OCI-LY7 (cell line): ENCODE measurements at regions not wholly inside any gene's neighbourhood (a gene's known extent, or its start where the extent isn't known, plus 50 kb on each side); places are given as distances from the start of the nearest gene placed in this dataset.

ENCODE experiments used
- BruUV-seq: library from RNA; stranded (reverse); fragments of 400-500 nt; replicated peaks from 2 replicates; lab custom pipeline; 2021; lab: Mats Ljungman, UMichigan
- CTCF ChIA-PET: fragments of 300-600 bp; sonication (Branson Sonifier 250); formaldehyde crosslinking; loops from one replicate; lab custom pipeline; 2022; ENCODE audit warnings: antibody characterized with exemption; ENCODE audit not compliant: unreplicated experiment; lab: Charles Lee
- POLR2A ChIA-PET: fragments of 300-600 bp; sonication (Branson Sonifier 250); formaldehyde crosslinking; loops from one replicate; lab custom pipeline; 2022; ENCODE audit warnings: antibody characterized with exemption; lab: Charles Lee
- DNase-seq: peaks from one replicate; pipeline ENCODE4 v3.0.0-alpha.2; 2015; ENCODE audit warnings: low spot score
- H2AFZ ChIP-seq: fragments of 200-600 bp; sonication (generic), shearing (Covaris generic); 2 replicates; pipeline ENCODE4 v1.6.1; 2014; ENCODE audit warnings: mild to moderate bottlenecking, antibody characterized with exemption, low read length, moderate library complexity
- H3K27ac ChIP-seq: fragments of 200-600 bp; sonication (generic); 2 replicates; pipeline ENCODE4 v1.5.1; 2014; ENCODE audit warnings: mixed run types, low read depth, mild to moderate bottlenecking, moderate library complexity, low read length, inconsistent platforms; ENCODE audit not compliant: poor library complexity, severe bottlenecking
- H3K36me3 ChIP-seq: fragments of 200-600 bp; sonication (generic); 2 replicates; pipeline ENCODE4 v1.6.1; 2014; ENCODE audit warnings: mild to moderate bottlenecking, antibody characterized with exemption, low read length, moderate library complexity, mixed read lengths; ENCODE audit not compliant: insufficient read depth
- H3K4me1 ChIP-seq: fragments of 200-600 bp; sonication (generic); 2 replicates; pipeline ENCODE4 v1.5.1; 2014; ENCODE audit warnings: mild to moderate bottlenecking, low read length; ENCODE audit not compliant: insufficient read depth, poor library complexity, severe bottlenecking
- H3K4me2 ChIP-seq: fragments of 200-600 bp; sonication (generic); 2 replicates; pipeline ENCODE4 v1.6.1; 2014; ENCODE audit warnings: mild to moderate bottlenecking, low read length
- H3K4me3 ChIP-seq: fragments of 200-600 bp; sonication (generic); 2 replicates; pipeline ENCODE4 v1.5.1; 2014; ENCODE audit warnings: mild to moderate bottlenecking, low read depth, low read length; ENCODE audit not compliant: poor library complexity, severe bottlenecking
- H3K79me2 ChIP-seq: fragments of 200-600 bp; sonication (generic); 2 replicates; pipeline ENCODE4 v1.6.1; 2016; ENCODE audit warnings: low read depth, mild to moderate bottlenecking, low read length, moderate library complexity, mixed read lengths; ENCODE audit not compliant: insufficient read depth
- H3K9me2 ChIP-seq: fragments of 200-600 bp; sonication (generic); 2 replicates; pipeline ENCODE4 v1.6.1; 2016; ENCODE audit warnings: mild to moderate bottlenecking, low read length, mixed read lengths; ENCODE audit not compliant: insufficient read depth
- H3K9me3 ChIP-seq: fragments of 200-600 bp; sonication (generic); 2 replicates; pipeline ENCODE4 v1.6.1; 2014; ENCODE audit warnings: mild to moderate bottlenecking, mixed run types, low read length, mixed read lengths
- H4K20me1 ChIP-seq: fragments of 200-600 bp; sonication (generic); 2 replicates; pipeline ENCODE4 v1.6.1; 2014; ENCODE audit warnings: mild to moderate bottlenecking, antibody characterized with exemption, low read length, moderate library complexity, mixed read lengths; ENCODE audit not compliant: insufficient read depth
- EZH2phosphoT487 ChIP-seq: fragments of 200-600 bp; sonication (generic); IDR thresholded peaks from 2 replicates; pipeline ENCODE4 v1.6.1; 2018; ENCODE audit warnings: low read depth, borderline replicate concordance, mild to moderate bottlenecking, mixed run types, antibody characterized with exemption, low read length, moderate library complexity, mixed read lengths
- intact Hi-C: fragments of 100-400 bp; cut with micrococcal nuclease; formaldehyde crosslinking; loops from one replicate; pipeline ENCODE4 v1.10.0; 2022; ENCODE audit not compliant: unreplicated experiment
- TF ChIP-seq, protein P1 (sequence below): fragments of 200-600 bp; sonication (generic); conservative IDR thresholded peaks from 2 replicates; pipeline ENCODE4 v1.5.1; 2014; ENCODE audit warnings: mild to moderate bottlenecking, antibody characterized with exemption, low read length, moderate library complexity, mixed read lengths

DNA sequence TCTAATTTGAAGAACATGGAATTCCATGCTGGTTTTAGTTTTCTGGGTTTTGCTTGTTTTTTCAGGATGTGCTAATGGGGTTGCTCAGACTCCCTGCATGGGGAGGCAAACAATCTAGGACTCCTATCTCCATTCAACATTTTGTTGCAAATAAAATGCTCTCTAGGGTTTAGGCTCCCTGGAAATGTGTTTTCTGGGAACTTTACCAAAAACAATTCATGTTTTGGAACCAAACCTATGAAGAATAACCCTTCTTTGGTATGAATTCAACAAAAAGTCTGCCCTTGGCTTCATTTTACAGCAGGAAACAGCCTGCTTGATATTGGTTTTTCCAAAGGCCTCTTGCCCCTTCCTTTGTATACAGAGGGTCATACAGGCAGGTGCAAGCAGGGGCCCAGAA is 217.7 kb downstream of the FOXA2 start:
- BruUV-seq, result no TSS peak
- H3K4me1 ChIP-seq, result peaks cover 4% of the 10 kb centered on the region
- no peaks in the 10 kb centered on the region for H3K79me2 ChIP-seq
- no peak for DNase-seq
- TF ChIP-seq EZH2phosphoT487, result no peak
- TF ChIP-seq, protein P1, sequence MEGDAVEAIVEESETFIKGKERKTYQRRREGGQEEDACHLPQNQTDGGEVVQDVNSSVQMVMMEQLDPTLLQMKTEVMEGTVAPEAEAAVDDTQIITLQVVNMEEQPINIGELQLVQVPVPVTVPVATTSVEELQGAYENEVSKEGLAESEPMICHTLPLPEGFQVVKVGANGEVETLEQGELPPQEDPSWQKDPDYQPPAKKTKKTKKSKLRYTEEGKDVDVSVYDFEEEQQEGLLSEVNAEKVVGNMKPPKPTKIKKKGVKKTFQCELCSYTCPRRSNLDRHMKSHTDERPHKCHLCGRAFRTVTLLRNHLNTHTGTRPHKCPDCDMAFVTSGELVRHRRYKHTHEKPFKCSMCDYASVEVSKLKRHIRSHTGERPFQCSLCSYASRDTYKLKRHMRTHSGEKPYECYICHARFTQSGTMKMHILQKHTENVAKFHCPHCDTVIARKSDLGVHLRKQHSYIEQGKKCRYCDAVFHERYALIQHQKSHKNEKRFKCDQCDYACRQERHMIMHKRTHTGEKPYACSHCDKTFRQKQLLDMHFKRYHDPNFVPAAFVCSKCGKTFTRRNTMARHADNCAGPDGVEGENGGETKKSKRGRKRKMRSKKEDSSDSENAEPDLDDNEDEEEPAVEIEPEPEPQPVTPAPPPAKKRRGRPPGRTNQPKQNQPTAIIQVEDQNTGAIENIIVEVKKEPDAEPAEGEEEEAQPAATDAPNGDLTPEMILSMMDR, result no peak
- H2AFZ ChIP-seq, result no peak overlapping the region
- H3K9me2 ChIP-seq, result no peaks in the 10 kb centered on the region
- no peaks in the 10 kb centered on the region for H3K9me3 ChIP-seq
- intact Hi-C loops, result no loop called here
- no peak overlapping the region for H3K4me3 ChIP-seq
- CTCF ChIA-PET, result no interaction called here
- no peak overlapping the region for H3K27ac ChIP-seq
- no peaks in the 10 kb centered on the region for H3K36me3 ChIP-seq
- H3K4me2 ChIP-seq, result no peak overlapping the region
- POLR2A ChIA-PET, result no interaction called here
- H4K20me1 ChIP-seq, result no peaks in the 10 kb centered on the region

DNA sequence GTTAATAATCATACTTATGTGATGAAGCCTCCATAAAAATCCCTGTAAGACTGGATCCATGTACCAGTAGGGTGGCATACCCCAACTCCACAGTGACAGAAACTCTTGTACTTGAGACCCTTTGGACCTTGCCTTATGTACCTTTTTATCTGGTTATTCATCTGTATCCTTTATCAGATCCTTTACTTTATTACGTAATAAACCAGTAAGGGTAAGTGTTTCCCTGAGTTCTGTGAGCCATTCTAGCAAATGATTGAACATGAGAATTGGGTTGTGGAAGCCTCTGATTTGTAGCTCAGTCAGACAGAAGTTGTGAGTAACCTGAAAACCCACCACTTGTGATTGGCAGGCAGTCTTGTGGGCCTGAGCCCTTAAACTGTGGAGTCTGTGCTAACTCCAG is 229.7 kb downstream of the FOXA2 start:
- Histone ChIP-seq H3K9me3 (no peaks in the 10 kb centered on the region), H3K4me2 (no peak overlapping the region), H3K36me3 (no peaks in the 10 kb centered on the region), H3K9me2 (no peaks in the 10 kb centered on the region), H2AFZ (no peak overlapping the region), H4K20me1 (no peaks in the 10 kb centered on the region), H3K4me1 (no peaks in the 10 kb centered on the region), H3K27ac (no peak overlapping the region), H3K4me3 (no peak overlapping the region), H3K79me2 (no peaks in the 10 kb centered on the region)
- POLR2A ChIA-PET, result no interaction called here
- CTCF ChIA-PET, result no interaction called here
- no peak for TF ChIP-seq EZH2phosphoT487
- TF ChIP-seq, protein P1, result no peak
- intact Hi-C loops, result no loop called here
- no peak for DNase-seq
- BruUV-seq, result no TSS peak

GRCh38 chr20:22353586-22353985 is 230.8 kb downstream of the FOXA2 start:
- H3K4me1 ChIP-seq, result no peaks in the 10 kb centered on the region
- no peak for TF ChIP-seq EZH2phosphoT487
- TF ChIP-seq, protein P1, result no peak

More at GRCh38 chr20:22353586-22353985, 230.8 kb downstream of the FOXA2 start:
- H2AFZ ChIP-seq, result no peak overlapping the region
- H3K9me3 ChIP-seq, result no peaks in the 10 kb centered on the region
- no peak overlapping the region for H3K27ac ChIP-seq
- POLR2A ChIA-PET, result no interaction called here
- no peaks in the 10 kb centered on the region for H3K9me2 ChIP-seq
- no peak for DNase-seq
- CTCF ChIA-PET, result no interaction called here
- H3K36me3 ChIP-seq, result no peaks in the 10 kb centered on the region
- H4K20me1 ChIP-seq, result no peaks in the 10 kb centered on the region
- no peaks in the 10 kb centered on the region for H3K79me2 ChIP-seq
- no peak overlapping the region for H3K4me3 ChIP-seq
- intact Hi-C loops, result no loop called here
- BruUV-seq, result no TSS peak
- H3K4me2 ChIP-seq, result no peak overlapping the region
